Fibroblast of gingiva (primary cell): ENCODE measurements at regions not wholly inside any gene's neighbourhood (a gene's known extent, or its start where the extent isn't known, plus 50 kb on each side); places are given as distances from the start of the nearest gene placed in this dataset.

Source experiments
- DNase-seq: peaks from one replicate; pipeline ENCODE4 v3.0.0-alpha.2; 2011; ENCODE audit warnings: low read depth

DNA sequence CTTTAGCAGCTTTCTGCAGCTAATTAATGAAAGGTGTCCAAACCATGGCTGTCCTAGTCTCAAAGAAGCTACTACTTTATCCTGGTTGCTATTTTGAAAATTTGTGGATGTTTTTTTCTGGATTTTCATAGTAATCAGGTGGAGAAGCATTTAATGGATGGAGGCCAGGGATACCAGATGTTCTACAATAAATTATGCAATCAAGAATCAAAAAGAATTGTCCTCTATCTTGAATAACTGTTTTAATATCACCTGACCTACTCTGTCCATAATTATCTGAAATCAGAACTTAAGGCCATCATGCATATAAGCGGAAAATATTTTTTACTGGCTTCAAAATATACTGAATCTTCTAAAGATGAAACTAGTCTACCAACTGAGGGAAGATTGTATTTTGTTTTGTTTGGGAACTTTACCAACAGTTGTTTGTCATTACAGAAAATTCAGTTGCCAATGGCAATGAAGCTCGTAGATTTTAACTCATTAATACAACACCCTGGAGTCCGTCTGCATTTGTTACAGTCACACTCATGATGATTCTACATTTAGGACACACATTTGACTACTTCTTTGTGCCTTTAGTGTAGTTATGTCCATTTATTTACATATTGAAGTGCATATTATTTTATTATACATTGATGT is 762.3 kb upstream of the GRM7 start:
- DNase-seq: no peak

DNA sequence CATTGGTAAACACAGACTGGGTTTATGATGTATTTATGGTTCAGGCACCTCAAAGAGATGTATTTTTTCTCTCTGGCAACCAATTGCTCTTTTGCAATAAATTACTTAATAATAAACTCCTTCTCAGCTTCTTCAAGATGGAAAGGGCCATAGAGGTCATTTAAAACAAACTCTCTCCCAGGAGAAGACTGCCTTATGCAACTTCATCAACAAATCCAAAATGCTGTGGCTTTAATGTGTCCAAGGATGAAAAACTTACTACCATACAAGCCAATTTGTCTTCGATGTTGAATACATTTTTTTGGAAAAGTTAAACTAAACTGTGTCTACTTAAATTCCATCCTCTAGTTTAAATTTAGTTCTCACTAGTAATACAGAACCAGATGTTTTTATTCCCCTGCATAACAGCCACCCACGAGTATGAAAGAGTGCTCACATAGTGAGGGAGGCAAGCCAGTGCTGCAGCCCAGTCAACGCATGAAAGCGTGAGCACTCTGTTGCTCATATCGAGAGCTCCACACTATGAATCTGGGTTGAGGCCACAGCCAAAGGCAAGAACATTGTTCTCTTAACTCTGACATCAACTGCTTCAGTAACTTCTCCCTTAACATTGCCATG is 761.3 kb upstream of the GRM7 start:
- no peak for DNase-seq

DNA sequence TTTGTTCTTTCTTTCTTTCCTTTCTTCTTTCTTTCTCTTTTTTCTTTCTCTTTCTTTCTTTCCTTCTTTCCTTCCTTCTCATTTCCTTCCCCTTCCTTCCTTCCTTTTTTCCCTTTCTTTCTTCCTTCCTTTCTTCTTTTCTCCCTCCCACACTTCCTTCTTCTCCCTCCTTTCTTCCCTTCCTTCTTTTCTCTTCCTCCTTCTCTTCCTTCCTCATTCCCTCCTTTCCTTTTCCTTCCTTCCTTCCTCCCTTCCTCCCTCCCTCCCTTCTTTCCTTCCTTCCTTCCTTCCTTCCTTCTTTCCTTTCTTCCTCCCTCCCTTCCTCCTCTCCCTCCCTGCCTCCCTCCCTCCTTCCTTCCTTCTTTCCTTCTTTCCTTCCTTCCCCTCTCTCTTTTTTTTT is 755.7 kb upstream of the GRM7 start:
- DNase-seq: no peak

DNA sequence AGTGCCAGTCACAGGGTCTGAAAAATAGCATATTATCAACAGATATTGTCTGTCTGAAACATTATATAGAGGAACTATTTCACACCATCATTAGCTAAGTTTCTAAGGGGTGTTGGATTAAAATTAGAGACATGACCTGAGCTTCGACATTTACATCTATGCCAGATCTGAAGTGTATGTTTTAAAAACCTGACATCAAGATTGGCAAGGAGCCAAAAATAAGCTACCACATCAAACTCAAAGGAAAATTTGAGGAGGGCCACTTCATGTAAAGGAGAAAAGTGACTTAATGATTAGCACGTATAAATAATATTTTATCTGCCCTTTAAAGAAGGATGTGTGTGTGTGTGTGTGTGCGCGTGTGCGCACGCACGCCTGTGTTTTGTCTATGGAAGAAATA is 752.0 kb upstream of the GRM7 start:
- DNase-seq: no peak

- no peak for DNase-seq
These were observed 750.5 kb upstream of the GRM7 start for GRCh38 chr3:6110451-6110850.

GRCh38 chr3:6112546-6112945 is 748.4 kb upstream of the GRM7 start:
- DNase-seq: no peak

- no peak for DNase-seq
These were observed 747.6 kb upstream of the GRM7 start for GRCh38 chr3:6113338-6113737.

DNA sequence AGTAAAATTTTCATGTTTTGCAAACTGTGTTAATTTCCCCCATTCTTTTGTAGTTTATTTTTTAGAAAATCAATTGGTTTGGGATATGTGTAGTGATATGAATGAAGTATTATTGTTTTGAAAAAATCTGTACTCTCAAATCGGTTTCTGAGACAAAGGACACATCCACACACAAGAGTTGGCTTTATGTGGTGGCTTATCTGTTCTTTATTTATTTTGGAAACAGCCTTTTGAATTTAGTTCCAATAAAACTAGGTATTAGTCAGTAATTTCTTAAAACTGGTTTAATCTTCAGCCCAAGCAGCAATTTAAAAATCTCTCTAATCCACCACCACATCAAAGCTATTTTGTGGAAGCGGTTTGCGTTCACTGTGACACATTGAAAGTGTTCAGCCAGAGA is 741.5 kb upstream of the GRM7 start:
- no peak for DNase-seq

DNA sequence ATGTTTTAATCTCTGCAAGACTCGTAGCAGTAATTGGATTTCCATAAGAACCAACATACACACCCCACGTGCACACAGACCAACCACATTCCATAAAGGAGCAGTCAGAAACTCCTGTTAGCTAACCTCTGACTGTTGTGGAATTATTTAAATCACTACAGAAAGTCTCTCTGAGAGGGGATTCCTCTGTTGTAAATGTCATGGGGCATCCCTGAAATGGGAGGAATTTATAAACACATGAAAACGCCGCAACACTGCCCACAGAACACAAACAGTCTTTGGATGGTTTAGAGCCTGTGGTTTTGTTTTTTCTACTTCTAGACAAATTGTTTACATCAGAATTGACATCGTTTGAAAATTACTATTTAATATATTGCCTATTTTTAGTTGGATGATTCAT is 740.1 kb upstream of the GRM7 start:
- DNase-seq: no peak

- no peak for DNase-seq
These were observed 736.0 kb upstream of the GRM7 start for GRCh38 chr3:6124875-6125274.

- no peak for DNase-seq
These were observed 735.4 kb upstream of the GRM7 start for GRCh38 chr3:6125520-6125919.

DNA sequence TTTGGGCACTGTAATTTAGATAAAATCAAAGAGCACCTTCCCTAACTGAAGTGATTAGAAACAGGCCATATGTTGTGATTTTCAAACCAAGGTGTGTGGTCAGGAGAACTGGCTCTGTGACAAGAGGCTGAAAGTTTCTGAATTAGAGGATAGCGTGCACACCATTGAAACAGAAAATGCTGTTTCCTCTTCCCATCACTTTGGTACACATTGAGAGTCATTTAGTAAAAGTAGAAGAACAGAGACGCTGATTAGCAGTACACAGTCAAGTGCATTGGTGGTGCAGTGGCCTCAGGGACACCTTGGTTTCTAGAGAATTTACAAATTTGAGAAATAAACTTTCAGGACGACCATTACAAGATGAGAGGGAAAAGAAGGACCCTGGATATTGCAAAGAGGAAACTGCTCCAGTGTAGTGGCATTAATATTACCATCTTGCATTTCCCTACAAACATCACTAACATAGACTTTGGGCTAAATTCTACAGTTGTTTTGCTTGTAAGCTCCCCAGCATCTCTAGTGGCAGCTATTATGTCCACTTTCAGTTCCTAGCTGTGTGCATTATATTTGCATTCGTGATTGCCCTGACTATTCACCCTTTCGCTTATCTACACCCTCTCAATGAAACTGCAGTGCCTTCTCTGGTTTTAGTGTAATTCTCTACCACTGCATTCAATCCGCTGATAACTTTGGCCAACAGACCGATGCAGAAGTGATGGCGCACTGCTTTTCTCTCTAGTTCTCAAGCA is 728.1 kb upstream of the GRM7 start:
- DNase-seq: no peak

DNA sequence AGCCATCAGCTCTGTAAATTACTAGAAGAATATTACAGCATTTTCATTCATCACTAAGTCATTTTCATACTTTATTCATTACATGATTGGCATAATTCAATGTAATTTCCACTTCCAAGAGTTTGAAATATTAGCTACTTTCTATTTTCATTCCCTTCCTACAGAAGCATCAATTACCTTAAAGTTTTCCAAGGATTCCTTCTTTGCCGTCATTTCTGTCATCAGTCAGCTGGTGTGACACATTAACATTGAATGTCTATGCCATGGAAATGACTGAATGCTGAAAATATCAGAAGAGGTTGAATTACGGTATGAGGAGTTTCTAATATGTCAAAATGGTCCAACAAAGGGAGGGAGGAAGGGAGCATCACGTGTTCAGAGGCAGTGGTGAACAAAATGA is 718.2 kb upstream of the GRM7 start:
- no peak for DNase-seq

DNA sequence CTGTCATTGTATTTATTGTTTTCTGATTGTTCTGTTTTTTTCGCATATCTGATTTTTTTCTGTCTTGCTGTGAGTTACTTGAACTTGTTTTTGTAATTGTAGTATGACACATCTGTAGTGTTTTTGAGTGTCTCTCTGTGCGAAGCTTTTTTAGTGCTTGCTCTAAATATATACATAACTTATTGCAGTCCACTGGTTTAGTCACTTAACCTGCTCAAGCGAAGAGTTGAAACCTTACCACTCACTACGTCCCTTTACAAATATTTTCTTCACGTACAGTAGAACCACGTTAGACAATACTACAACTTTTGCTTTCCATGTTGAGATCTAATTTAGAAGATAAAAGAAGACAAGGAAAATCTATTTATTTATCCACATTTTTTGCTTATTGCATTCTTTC is 713.0 kb upstream of the GRM7 start:
- DNase-seq: no peak

- no peak for DNase-seq
These were observed 705.1 kb upstream of the GRM7 start for GRCh38 chr3:6155650-6156338.

DNA sequence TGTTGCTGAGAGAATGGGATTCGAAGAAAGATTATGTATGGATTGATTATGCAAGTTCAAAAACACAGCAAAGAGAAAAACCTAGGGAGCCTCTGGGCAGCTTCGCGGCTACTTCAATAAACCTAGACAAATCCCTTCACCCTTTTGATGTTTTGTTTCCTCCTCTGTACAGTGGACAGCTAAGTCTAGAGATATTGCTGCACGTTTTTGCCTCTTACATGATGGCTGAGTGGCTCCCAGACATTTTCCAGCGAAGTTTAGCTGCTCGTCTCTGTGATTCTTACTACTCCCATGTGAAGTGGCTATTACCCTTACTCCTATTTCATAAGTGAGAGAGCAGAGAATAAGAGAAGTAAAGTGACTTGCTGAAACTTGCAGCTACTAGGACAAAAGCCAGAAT is 695.0 kb upstream of the GRM7 start:
- DNase-seq: no peak

- no peak for DNase-seq
These were observed 692.7 kb upstream of the GRM7 start for GRCh38 chr3:6168256-6168655.

DNA sequence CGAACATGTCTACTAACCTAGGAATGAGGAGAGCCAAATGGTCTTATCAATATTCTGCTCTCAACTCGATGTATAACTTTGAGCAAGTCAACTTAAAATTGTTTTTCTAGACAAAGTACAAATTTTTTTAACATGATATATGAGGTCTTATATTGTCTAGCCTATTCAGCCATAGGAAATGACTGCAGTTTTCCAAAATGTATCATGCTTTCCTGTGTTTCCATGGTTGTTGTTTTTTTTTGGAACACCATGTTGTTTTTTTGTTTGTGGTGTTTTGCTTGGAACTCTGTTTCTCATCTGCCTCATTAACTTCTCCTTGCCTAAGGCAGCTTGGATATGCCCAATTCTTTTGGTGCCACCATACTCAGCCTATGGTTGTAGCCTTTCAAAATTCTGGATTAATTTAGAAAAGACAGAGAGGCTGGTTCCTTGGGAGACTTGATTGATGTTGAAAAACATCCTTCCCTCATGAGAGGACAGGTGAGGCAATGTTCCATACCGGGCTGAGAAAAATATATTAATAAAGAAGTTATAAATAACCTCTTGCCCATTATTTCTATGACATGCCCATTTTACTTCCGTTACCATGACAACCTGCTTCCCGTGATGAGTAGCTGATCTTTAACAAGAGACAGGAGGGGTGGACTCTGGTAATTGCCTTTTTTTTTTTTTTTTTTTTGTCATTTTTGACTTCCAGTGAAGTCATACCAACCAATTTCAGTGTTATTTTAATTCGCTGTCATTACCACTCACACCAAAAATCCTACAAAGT is 687.9 kb upstream of the GRM7 start:
- DNase-seq: no peak

DNA sequence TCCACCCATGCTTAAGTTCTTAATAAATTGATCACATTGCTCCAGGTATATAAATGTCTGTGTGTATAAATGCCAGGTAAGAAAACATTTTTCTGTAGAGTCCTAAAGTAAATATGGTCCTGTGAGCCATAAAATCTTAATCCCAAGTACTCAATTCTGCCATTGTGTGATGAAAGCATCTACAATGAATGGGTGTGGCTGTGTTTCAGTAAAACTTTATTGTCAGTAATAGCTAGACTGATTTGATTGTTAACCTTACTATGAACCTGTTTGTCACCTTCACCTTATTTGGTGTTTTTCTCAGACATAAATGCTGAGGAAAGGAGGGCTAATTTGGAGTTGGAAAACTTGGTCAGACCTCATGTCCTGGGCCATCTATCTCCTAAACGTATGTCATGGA is 683.5 kb upstream of the GRM7 start:
- no peak for DNase-seq

GRCh38 chr3:6179761-6180160 is 681.2 kb upstream of the GRM7 start:
- no peak for DNase-seq

DNA sequence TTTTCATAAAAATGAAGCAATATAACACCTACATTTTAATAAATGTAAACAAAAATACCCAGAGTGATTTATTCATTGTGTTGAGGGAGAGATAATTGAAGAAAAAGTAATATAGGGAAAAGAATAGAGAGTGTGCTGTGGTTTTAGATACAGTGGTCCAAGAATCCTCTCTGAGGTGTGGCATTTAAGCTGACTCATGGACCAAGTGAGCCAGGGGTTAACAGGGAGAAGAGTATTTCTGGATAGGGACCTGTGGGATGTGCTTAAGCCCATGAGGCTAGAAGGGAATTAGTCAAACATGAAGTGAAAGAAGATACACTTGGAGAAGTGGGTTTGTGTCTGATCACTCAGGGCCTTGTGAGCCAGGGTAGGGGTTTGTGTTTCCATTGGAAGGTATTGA is 680.7 kb upstream of the GRM7 start:
- DNase-seq: no peak

DNA sequence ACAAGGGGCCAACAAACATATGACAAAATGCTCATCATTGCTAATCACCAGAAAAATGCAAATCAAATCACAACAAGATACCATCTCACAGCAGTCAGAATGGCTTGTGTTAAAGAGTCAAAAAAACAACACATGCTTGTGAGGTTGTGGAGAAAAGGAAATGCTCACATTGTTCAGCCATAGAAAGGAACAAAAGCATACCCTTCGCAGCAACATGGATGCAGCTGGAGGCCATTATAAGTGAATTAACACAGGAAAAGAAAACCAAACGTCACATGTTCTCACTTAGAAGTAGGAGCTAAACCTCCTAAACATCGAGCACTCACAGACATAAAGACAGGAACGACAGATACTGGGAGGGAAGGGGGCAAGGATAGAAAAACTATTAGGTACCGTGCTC is 678.4 kb upstream of the GRM7 start:
- no peak for DNase-seq
